GM19395 (cell line): ENCODE measurements at regions not wholly inside any gene's neighbourhood (a gene's known extent, or its start where the extent isn't known, plus 50 kb on each side); places are given as distances from the start of the nearest gene placed in this dataset.
"Not testable (repeated sequence)": the region's sequence is repeated elsewhere in the genome, so short reads cannot be mapped to it uniquely, and the experiment has no call there.

ENCODE experiments used
- ATAC-seq: cut with Tn5 transposase; IDR thresholded peaks from one replicate; pipeline ENCODE4 v1.9.1; 2021; ENCODE audit warnings: mild to moderate bottlenecking, moderate library complexity; ENCODE audit not compliant: unreplicated experiment

DNA sequence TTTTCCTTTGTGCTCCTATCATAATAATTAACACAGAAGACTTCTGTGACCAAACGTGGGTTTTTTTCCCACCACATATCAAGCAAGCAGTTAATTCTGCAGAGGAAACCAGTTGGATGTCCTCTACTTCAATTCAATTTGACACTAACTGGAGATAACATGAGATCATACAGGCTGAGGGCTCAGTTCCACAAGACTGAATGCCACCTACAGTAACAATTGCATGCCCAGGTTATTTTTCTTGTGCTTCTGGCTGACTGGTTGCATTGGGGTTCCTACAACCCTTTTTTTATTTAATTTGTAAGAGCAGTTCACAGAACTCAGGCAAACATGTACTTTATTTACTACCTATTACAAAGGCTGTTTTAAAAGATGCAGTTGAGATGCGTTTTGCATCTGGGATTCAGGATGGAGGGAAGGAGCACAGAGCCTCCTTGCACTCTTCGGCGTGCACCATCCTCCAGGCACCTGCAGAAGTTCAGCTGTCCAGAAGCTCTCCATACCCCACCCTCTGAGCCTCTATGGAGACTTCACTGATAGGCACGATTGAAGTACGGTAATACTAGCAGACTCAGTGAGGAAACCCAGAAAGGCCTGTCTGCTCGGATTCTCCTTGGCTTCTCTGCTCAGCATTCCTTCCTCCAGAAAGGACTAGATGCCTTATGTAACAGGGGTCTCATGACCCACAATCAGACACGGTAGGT lies 425.2 kb upstream of the CDH9 start:
- ATAC-seq = no peak

DNA sequence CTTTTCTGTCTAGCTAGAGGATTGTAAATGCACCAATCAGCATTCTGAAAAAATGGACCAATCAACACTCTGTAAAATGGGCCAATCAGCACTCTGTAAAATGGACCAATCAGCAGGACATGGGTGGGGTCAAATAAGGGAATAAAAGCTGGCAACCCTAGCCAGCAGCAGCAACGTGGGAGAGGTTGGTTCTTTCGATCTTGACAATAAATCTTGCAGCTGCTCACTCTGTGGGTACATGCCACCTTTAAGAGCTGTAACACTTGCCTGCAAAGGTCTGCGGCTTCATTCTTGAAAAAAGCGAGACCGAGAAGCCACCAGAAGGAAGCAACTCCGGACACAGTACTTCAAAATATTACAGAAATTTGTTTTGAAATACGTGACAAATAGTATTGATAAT lies 424.6 kb upstream of the CDH9 start:
- ATAC-seq = no peak

DNA sequence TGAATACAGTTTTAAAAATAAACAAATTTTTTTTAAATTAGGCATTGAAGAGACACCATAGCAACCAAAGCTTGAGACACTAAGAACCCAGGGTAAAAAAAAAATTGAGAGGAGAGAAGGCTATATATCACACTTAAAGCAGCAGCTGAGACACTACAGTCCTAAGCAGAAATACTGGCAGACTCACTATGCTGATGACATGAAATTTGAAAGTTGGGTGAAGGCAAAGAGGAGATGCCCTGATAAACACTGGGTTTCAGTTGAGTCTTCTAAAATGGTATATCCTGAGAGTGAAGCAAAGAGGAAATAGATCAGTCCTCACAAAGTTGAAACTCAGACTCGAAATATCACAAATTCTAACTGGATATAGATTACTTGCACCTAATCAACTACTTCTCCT lies 419.9 kb upstream of the CDH9 start:
- no peak for ATAC-seq

DNA sequence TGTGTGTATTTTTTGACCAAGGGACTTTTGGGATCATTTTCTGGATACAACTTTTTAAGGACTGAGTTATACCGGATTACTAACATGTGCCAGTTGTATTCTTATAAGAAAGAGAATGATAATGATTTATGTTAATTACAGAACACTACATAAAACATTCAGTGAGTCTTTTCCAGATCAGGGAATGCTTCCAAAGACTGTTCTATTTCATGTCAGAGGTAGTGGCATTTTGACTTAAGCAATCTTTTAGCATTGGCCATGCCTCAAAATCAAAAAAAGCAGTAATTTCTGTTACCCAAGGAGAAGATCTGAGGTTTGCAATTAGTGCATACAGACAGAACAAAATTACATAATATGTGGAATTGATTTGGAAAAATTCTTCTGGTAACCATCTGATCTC lies 413.0 kb upstream of the CDH9 start:
- no peak for ATAC-seq

DNA sequence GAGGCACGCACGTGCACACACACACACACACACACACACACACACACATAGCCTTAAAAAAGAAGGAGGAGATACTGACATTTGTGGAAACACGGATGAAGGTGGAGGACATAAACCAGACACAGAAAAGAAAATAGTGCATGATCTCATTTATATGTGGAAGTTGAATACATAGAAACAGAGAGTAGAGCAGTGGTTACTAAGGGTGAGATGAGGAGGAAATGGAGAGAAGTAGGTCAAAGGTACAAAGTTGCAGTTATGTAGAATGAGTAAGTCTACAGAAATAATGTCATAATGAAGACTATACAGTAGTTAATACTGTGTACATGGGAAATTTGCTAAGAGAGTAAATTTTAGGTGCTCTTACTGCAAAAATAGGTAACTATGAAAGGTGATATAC lies 412.2 kb upstream of the CDH9 start:
- ATAC-seq = no peak

DNA sequence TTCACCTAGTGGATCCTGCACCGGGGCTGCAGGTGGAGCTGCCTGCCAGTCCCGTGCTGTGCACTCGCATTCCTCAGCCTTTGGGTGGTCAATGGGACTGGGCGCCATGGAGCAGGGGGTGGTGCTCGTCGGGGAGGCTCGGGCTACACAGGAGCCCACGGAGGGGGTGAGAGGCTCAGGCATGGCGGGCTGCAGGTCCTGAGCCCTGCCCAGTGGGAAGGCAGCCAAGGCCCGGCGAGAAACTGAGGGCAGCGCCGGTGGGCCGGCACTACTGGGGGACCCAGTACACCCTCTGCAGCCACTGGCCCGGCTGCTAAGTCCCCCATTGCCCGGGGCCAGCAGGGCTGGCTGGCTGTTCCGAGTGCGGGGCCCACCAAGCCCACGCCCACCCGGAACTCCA lies 401.0 kb upstream of the CDH9 start:
- not testable (repeated sequence) for ATAC-seq

DNA sequence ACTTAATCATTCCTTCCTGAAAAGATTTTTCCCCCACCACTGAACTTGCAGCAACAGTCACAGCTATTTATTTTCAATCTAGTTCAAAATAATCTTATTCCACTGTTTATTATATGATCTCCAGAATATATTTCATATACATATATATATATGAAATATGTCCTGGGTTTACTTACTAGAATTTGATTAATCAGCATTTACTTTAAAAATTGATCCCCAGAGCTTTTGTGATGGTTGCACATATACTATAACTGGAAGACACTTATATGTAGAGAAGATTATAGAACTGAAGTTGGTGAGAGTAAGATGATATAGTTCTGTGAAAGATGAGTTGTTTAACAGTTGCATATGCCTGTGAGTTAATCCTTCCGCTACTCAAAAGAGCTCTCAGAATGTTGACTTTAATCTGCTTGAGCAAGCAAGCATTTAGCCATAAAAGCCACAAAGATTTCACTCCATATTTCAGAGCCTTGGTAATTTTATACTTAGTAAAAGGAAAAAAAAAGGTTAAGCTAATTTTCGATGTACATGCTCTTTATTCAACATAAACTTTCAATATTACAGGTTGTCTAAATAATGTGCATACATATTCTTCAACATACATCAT lies 399.3 kb upstream of the CDH9 start:
- no peak for ATAC-seq

DNA sequence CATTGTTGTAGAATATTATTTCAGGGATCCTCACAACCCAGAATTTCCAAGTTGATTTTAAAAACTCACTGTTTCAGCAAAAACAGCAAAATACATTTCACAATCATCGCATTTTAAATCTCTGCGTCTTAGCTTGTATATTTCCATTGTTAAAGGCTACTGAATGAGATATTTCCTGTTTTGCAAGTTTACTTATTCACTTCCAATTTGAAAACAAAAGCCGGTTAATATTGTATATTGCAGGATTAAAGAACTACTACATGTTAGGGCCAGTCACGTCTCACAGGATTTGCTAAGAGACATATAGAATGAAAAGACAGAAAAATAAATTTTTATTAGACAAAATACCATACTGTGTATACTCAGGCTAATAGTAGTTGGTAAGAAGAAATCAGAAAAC lies 395.9 kb upstream of the CDH9 start:
- ATAC-seq = no peak

DNA sequence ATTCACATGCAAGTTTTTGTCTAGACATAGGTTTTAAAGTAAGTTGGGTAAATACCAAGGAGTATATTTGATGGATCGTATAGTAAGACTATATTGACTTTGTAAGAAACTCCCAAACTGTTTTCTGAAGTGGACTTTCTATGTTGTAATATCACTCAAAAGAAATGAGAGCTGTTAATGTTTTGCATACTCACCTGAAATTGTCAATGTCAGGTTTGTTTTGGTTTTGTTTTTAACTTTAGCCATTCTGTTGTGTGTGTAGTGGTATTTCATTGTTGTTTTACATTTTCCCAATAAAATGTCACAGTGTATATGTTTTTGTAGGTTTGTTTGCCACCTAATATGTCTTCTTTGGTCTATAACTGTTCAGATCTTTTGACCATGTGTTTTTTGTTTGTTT lies 375.7 kb upstream of the CDH9 start:
- no peak for ATAC-seq

DNA sequence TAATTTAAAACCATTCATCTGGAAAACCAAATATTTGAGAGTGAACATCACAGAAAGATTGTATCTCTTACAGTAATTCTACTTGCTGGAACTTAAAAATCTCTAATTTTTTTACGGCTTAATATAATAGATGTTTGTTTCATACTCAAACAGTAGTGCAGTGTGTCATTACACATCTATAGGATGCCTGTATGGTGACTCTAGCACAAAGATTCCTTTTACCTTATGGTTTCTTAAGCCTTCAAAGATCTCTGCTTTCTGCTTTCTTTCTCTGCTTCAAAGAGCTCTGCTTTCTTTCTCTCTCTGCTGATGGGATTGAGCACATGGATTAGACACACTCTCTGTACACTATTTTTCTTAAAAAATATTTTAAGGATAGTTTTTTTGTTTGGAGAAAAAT lies 374.0 kb upstream of the CDH9 start:
- no peak for ATAC-seq

DNA sequence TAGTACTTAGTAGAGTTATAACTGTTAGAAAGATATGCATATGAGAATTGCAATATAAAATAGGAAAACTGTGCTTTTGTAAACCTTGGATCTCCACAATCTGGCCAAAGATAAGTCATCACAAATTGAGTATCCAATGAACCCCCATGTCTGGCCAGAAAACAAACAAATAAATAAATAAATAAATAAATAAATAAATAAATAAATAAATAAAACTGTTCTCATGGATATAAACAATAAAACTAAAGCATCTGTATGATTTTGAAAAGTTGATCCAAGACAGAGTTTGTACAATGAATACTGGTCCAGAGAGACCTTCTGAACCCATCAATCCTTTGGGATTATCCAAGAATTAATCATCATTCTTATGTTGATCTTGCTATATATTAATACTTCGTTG lies 367.6 kb upstream of the CDH9 start:
- ATAC-seq = no peak

DNA sequence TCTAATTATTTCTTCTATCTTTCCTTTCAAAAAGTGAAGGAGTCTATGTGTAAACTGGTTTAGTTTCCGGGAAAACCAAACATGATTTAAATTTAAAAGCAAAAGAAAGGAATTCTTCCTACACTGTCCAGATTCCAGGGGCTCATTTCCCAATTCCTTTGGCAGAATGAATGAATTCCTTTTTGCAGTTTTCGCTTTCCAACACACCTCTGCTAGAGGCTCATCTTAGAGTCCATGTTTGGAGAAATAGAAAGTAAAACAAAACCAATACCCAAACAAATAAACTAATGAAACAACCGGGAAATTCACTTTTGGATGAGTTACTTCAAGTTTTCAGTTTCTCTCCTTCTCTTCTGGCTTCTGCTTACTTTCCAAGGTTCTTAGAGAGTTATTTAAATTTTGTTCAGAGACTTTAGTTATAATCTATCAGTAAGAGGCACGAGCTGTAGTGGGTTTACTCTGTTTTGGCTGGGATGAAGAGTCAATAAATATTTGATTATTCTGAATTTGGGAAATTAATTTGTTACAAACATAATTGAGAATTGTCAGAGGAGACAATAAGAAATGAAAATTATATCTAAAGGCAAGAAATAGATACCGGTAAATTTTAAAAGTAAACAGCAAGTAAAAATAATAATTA lies 365.0 kb upstream of the CDH9 start:
- no peak for ATAC-seq

DNA sequence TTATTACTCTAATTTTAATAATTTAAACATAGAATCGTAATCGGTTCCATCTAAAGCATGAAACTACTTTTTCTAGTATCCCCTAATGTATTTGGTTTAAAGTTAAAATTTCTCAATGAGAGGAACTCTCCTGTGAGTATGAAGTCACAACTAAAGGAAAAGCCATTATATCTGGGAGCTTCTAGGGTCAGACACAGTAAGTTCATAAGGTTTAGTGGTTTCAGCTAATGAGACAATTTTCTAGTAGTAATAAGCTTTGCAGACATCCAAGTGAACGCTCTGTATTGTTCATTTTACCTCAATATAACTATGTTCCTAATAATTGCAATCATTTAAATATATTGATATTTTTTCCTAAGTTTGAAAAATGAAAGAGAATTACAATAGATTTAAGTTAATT lies 364.4 kb upstream of the CDH9 start:
- ATAC-seq = no peak

DNA sequence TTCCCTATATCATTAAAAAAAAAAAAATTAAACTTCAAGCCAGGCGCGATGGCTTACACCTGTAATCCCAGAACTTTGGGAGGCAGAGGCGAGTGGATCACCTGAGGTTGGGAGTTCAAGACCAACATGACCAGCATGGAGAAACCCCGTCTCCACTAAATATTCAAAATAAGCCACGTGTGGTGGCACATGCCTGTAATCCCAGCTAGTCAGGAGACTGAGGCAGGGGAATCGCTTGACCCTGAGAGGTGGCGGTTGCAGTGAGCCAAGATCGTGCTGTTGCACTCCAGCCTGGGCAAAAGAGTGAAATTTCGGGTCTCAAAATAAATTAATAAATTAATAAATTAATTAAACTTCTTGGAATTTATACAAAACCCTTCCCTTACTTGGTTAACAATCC lies 358.6 kb upstream of the CDH9 start:
- no peak for ATAC-seq

DNA sequence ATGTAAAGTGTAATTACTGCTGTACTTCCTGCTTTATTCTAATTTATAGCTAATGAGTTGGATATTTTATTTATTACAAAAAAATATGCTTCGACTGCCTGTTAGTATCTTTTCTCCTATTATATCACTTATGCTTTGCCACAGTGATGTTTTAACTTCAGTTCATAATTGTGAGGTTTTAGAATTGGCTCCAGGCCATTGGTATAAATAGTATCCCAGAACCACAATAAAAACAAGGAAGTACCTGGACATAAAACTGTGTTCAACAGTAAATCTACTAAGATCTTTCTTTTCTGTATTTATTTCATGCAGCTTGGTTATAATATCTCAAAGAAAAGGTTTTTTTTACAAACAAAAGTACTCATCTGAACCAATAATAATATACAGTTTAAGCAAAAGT lies 354.3 kb upstream of the CDH9 start:
- no peak for ATAC-seq

DNA sequence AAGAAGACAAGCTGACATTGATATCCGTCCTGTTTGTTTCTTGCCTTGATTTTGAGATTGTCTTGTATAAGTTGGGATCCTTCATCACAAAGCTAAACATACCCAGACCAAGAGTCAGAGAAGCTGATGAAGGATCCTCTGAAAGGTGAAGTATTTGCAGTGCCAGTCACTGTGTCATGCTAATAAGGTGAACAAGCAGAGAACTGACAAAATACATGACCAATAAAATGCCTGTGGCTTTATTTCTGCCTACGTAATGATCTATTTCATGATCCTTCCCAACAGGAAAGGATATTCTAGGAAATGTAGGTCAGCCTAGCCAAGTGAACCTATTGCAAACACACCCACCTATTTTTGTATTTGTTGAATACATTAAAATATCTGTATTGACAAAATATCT lies 351.3 kb upstream of the CDH9 start:
- ATAC-seq = no peak

DNA sequence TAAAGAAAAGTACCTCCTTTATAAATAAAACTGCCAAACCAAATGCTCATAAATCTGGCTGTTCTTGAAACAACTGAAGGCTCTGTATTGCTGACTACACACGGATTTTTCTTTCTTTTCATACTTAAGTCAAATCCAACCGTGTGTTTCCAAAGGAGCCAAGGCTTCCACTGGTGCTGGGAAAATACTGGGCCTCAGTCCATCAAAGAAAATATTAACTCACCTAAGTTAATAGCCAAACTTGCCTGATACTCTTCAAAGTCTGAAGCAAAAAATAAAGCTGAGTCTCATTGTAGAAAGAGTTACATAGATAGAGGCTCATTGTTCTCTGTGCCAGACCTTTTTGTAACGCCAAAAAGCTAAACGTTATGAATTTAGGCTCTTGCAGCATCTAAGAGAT lies 350.4 kb upstream of the CDH9 start:
- no peak for ATAC-seq

DNA sequence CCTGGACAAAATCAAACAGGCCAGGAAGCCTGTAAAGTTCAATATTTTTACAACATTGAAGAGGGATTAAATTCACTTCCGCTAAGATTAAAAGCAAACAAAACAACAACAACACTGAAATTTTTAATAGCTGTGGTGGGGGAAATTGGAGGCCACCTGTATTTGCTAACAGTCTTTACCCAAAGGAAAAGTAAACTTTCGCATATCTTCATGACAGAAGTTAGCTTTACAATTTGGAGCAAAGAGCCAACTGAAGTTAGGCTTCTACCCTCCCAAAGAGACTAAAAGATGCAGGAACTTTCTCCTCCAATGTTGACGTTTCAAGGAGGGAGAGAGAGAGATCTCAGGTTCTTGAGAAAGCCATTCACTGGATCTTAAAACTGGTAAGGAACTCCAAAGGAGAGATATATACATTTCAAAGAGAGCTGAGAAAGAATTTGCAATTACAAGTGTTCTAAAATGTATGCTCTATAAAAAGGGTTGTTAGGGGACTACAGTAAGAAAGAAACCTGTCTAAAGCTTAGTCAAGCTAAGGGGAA lies 349.2 kb upstream of the CDH9 start:
- ATAC-seq = no peak

DNA sequence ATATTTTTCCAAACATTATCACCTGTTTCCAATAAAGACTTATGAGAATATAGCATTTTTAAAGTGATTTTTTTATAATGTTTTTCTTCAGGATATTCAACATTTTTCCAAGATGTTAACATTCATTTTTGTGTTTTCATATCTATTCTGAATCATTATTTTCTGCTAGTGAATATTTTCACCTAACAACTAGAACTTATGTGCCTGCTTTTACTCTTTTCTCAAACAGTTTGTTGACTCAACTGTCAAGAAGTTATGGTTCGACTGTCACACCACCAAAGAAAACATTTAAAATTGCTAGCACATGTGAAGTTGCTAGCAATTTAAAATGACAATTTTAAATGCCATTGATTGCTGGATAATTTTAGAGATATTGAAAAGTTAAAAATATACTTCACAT lies 343.3 kb upstream of the CDH9 start:
- no peak for ATAC-seq

DNA sequence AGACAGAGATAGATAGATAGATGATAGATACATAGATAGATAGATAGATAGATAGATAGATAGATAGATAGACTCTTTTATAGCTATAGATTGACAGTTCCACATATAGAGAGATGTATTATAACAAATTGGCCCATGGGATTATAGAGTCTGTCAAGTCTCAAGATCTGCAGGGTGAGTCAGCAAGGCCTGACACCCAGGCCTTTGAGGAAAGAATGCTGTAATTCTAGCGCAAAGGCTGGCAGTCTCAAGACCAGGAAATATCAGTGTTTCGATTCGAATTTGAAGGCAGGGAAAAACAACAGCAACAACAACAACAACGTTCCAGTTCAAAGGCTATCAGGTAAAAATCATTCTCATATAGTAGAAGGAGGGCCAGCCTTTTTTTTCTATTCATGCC lies 339.2 kb upstream of the CDH9 start:
- ATAC-seq = no peak

DNA sequence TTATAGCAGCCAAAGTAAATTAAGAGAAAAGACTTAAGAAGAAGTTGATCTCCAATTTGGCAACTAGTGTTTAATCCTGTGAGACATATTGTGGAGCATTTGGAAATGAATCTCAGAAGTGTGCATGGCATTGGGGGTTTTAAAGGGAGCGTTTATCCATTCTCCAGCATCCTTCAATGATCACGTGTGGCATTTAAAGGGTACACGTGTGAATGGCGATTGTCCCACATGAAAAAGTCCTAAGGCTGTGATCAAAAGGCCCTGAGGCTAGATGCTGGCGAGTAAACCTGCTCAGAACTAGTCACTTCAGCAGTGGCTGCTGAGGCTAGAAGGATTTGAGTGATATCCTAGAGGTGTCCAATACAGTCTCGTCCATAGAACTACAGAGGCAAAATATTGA lies 315.6 kb upstream of the CDH9 start:
- no peak for ATAC-seq

DNA sequence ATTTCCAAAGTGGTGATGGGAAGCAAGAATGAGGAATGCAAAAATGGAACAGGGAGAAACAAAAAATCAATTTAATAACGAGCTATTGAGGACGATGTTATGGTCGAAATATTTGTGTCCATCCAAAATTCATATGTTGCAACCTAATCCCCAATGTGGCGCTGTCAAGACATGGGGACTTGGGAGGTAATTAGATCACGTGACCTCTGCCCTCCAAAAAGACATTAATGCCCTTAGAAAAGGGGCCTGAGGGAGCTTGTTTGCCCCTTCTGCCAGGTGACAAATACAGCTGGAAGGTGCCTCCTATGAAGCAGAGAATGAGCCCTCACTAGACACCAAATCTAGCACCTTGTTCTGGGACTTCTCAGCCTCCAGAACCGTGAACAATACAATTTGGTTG lies 315.2 kb upstream of the CDH9 start:
- no peak for ATAC-seq
